SH-SY5Y (cell line): ENCODE measurements at regions not wholly inside any gene's neighbourhood (a gene's known extent, or its start where the extent isn't known, plus 50 kb on each side); places are given as distances from the start of the nearest gene placed in this dataset.

ENCODE experiments used
- GATA2 ChIP-seq: IDR thresholded peaks from 2 replicates; pipeline ENCODE4 v1.6.1; 2011; ENCODE audit warnings: mild to moderate bottlenecking, low read depth, low read length
- GATA3 ChIP-seq: IDR thresholded peaks from 2 replicates; pipeline ENCODE4 v1.6.1; 2011; ENCODE audit warnings: low read depth, mild to moderate bottlenecking, low read length, moderate library complexity

GRCh38 chr7:65265933-65266519 is 107.6 kb upstream of the ZNF92 start:
- TF ChIP-seq GATA3 (no peak), GATA2 (no peak)

- peak; percentile 20; the same call in 1 of the 2 replicates for TF ChIP-seq GATA2
- no peak for TF ChIP-seq GATA3
Measured at GRCh38 chr7:65264258-65264657, 109.4 kb upstream of the ZNF92 start.

- TF ChIP-seq GATA3 = no peak
- no peak for TF ChIP-seq GATA2
Measured at GRCh38 chr7:65254061-65254460, 119.6 kb upstream of the ZNF92 start.

GRCh38 chr7:65251851-65252620 is 121.6 kb upstream of the ZNF92 start:
- TF ChIP-seq GATA2 (no peak), GATA3 (no peak)

- no peak for TF ChIP-seq GATA2
- no peak for TF ChIP-seq GATA3
Measured at GRCh38 chr7:65250697-65251395, 122.8 kb upstream of the ZNF92 start.

GRCh38 chr7:65250216-65250615 is 123.4 kb upstream of the ZNF92 start:
- no peak for TF ChIP-seq GATA3
- TF ChIP-seq GATA2 = no peak

GRCh38 chr7:65247491-65247890 is 126.2 kb upstream of the ZNF92 start:
- TF ChIP-seq GATA3 (no peak), GATA2 (no peak)

GRCh38 chr7:65239707-65240352 is 133.8 kb upstream of the ZNF92 start:
- TF ChIP-seq GATA3 (no peak), GATA2 (peak; percentile 6; the same call in 1 of the 2 replicates)

- TF ChIP-seq GATA3 (no peak), GATA2 (no peak)
Measured at GRCh38 chr7:65239324-65239706, 134.3 kb upstream of the ZNF92 start.

- no peak for TF ChIP-seq GATA3
- no peak for TF ChIP-seq GATA2
Measured at GRCh38 chr7:65238785-65239184, 134.9 kb upstream of the ZNF92 start.

GRCh38 chr7:65235586-65235985 is 138.1 kb upstream of the ZNF92 start:
- TF ChIP-seq GATA3 (no peak), GATA2 (no peak)

- TF ChIP-seq GATA2 (no peak), GATA3 (no peak)
Measured at GRCh38 chr7:65233409-65234034, 140.1 kb upstream of the ZNF92 start.

GRCh38 chr7:65230231-65230630 is 143.4 kb upstream of the ZNF92 start:
- TF ChIP-seq GATA3 (no peak), GATA2 (no peak)
